K562 (cell line): ENCODE measurements at regions not wholly inside any gene's neighbourhood (a gene's known extent, or its start where the extent isn't known, plus 50 kb on each side); places are given as distances from the start of the nearest gene placed in this dataset.

Experiments used
- ATAC-seq: fragments of 200-7000 bp; cut with Tn5 transposase; 3 replicates; pipeline ENCODE4 v1.9.1; 2020; ENCODE audit warnings: moderate library complexity
- BruUV-seq: library from RNA; stranded (reverse); fragments of 400-500 nt; replicated peaks from 2 replicates; lab custom pipeline; 2021; lab: Mats Ljungman, UMichigan
- CTCF ChIA-PET: fragments of 300-600 bp; formaldehyde crosslinking; extraction: SDS; loops from one replicate; lab custom pipeline; 2021; ENCODE audit warnings: low intra/inter-chr PET ratio; lab: Yijun Ruan, JAX
- POLR2A ChIA-PET: fragments of 300-600, 350-650 bp; sonication (Branson Sonifier 250); formaldehyde crosslinking; extraction: SDS; loops from one replicate; lab custom pipeline; 2021; ENCODE audit warnings: antibody characterized with exemption, inconsistent platforms; lab: Yijun Ruan, JAX
- DNase-seq, 4 experiments: peaks; one replicate each; pipeline versions ENCODE4 v3.0.0 to v3.0.0-alpha.2; 2011 to 2018; ENCODE audit warnings: low spot score in 3 of 4, mixed read lengths in 3 of 4; ENCODE audit errors: extremely low read depth in 1 of 4
- FAIRE-seq: peaks from 2 replicates; lab custom pipeline; 2011; peaks lifted over from hg19 to GRCh38; lab: Jason Lieb, UNC
- H2AFZ ChIP-seq: 2 replicates; pipeline ENCODE4 v1.6.0; 2011; ENCODE audit warnings: low read depth, low read length, control low read depth, inconsistent platforms
- H3K27ac ChIP-seq: fragments of 200-600 bp; 3 replicates; pipeline ENCODE4 v1.8.0; 2011; ENCODE audit warnings: low read depth, mild to moderate bottlenecking, control low read depth, inconsistent platforms, low read length, moderate library complexity, mixed read lengths; ENCODE audit errors: extremely low read depth
- H3K27me3 ChIP-seq, 2 experiments: fragments of 300-600 bp in 1 of 2; 2 replicates in 1 of 2; 3 replicates in 1 of 2; pipeline versions ENCODE4 v1.6.0 to v1.8.0; 2011; ENCODE audit warnings: inconsistent platforms in 2 of 2, low read length in 2 of 2, mild to moderate bottlenecking in 1 of 2, mixed read lengths in 1 of 2, moderate library complexity in 1 of 2; ENCODE audit not compliant: control insufficient read depth in 2 of 2, insufficient read depth in 2 of 2
- H3K36me3 ChIP-seq: fragments of 300-600 bp; 3 replicates; pipeline ENCODE4 v1.8.0; 2011; ENCODE audit warnings: mild to moderate bottlenecking, low read length, inconsistent platforms; ENCODE audit not compliant: control insufficient read depth, insufficient read depth
- H3K4me1 ChIP-seq, 2 experiments: fragments of 200-600 bp in 1 of 2; replicated peaks in 1 of 2; 2 replicates in 1 of 2; 3 replicates in 1 of 2; pipeline versions ENCODE4 v1.5.1 to v1.8.0; 2011; ENCODE audit warnings: inconsistent platforms in 2 of 2, low read length in 2 of 2, mild to moderate bottlenecking in 1 of 2, mixed read lengths in 1 of 2, moderate library complexity in 1 of 2; ENCODE audit not compliant: control insufficient read depth in 2 of 2, insufficient read depth in 2 of 2
- H3K4me2 ChIP-seq: 2 replicates; pipeline ENCODE4 v1.6.1; 2011; ENCODE audit warnings: low read length, control low read depth, inconsistent platforms, mixed read lengths; ENCODE audit not compliant: insufficient read depth
- H3K4me3 ChIP-seq: fragments of 200-600 bp; sonication (generic), shearing (Covaris generic); 2 replicates; pipeline ENCODE4 v1.5.1; 2016; ENCODE audit warnings: control low read depth, inconsistent platforms
- H3K79me2 ChIP-seq: fragments of 200-600 bp; 3 replicates; pipeline ENCODE4 v1.8.0; 2011; ENCODE audit warnings: low read length, inconsistent platforms; ENCODE audit not compliant: control insufficient read depth, insufficient read depth
- H3K9ac ChIP-seq, 2 experiments: 2 replicates each; pipeline versions ENCODE4 v1.6.0 to v1.6.1; 2011; ENCODE audit warnings: low read depth in 2 of 2, low read length in 2 of 2, control low read depth in 1 of 2, inconsistent platforms in 1 of 2, mild to moderate bottlenecking in 1 of 2, mixed read lengths in 1 of 2; ENCODE audit not compliant: insufficient read depth in 1 of 2
- H3K9me1 ChIP-seq: one replicate; pipeline ENCODE4 v1.6.0; 2011; ENCODE audit warnings: inconsistent platforms, mild to moderate bottlenecking, low read length, moderate library complexity; ENCODE audit not compliant: control insufficient read depth, insufficient read depth
- H3K9me3 ChIP-seq: replicated peaks from 2 replicates; pipeline ENCODE4 v1.5.1; 2011; ENCODE audit warnings: low read depth, low read length, inconsistent platforms; ENCODE audit not compliant: control insufficient read depth, insufficient read depth
- H4K20me1 ChIP-seq: replicated peaks from 2 replicates; pipeline ENCODE4 v1.6.1; 2011; ENCODE audit warnings: low read length, inconsistent platforms, mixed read lengths; ENCODE audit not compliant: control insufficient read depth, insufficient read depth
- HOXB6 ChIP-seq: fragments of 250-450 bp; sonication (Bioruptor Pico); IDR thresholded peaks from 2 replicates; pipeline ENCODE4 v1.5.1; 2022; ENCODE audit warnings: mild to moderate bottlenecking, borderline replicate concordance
- JUNB ChIP-seq: fragments of 450-650 bp; formaldehyde crosslinking; conservative IDR thresholded peaks from 2 replicates; pipeline ENCODE4 v1.4.0; 2020; ENCODE audit warnings: mild to moderate bottlenecking
- ZNF12 ChIP-seq: sonication (generic); formaldehyde crosslinking; IDR thresholded peaks from 2 replicates; pipeline ENCODE4 v1.4.0; 2020; ENCODE audit warnings: mild to moderate bottlenecking, missing genetic modification reagents
- ZNF121 ChIP-seq: sonication (generic); formaldehyde crosslinking; conservative IDR thresholded peaks from 2 replicates; pipeline ENCODE4 v1.8.0; 2022; ENCODE audit warnings: missing genetic modification reagents
- WGBS: fragments of 100-300 bp; shearing (Covaris generic); methylation state at CpG from one replicate; pipeline ENCODE4 v1.1.6; 2016; ENCODE audit warnings: low coverage, mixed read lengths; ENCODE audit not compliant: insufficient coverage; ENCODE audit errors: missing lambda C conversion rate; 5-methylcytosine and 5-hydroxymethylcytosine counted together
- in situ Hi-C: fragments of 300-500 bp; cut with MboI; formaldehyde crosslinking; loops from 4 replicates; pipeline ENCODE4 v1.15.0; 2018; ENCODE audit warnings: inconsistent platforms, mixed read lengths
- intact Hi-C: fragments of 100-400 bp; cut with micrococcal nuclease; formaldehyde crosslinking; loops from 2 replicates; pipeline ENCODE4 v1.14.2; 2022
- TF ChIP-seq, protein P1 (sequence below): fragments of 250-450 bp; sonication (Bioruptor Pico); IDR thresholded peaks from 2 replicates; pipeline ENCODE4 v1.5.0; 2021; ENCODE audit warnings: mild to moderate bottlenecking, borderline replicate concordance

DNA sequence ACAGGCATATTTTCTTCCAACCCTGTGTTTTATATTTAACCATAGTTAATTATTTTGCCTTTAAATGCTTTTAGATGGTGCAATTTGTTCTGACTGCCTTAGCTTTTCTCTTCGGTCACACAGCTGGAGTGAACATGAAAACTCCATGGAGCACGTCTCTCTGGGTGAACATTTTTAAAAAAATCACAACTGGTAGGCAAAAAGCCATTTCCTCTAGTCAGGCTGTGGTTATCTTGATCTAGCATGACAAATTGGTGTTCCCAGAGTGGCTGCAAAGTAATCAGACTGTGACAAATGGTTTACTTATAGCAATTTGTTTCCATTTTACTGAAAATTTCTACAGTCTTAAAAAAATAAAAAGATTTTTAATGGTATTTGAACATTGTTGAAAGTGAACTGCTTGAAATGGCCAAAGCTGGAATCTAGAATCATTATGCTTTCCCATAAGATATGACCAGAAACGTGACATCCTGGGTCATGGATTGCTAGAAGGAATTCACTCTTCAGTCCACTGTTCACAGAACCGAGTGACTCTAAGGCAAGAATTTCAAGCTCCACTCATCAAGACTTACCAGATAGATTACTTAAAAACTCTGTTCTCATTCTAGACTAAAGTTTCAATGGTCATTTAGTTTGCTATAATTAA is 703.6 kb downstream of the CPS1 start:
- H2AFZ ChIP-seq: no peak overlapping the region
- DNase-seq (no peak), ATAC-seq (no peak), FAIRE-seq (no peak)
- TF ChIP-seq, protein P1, sequence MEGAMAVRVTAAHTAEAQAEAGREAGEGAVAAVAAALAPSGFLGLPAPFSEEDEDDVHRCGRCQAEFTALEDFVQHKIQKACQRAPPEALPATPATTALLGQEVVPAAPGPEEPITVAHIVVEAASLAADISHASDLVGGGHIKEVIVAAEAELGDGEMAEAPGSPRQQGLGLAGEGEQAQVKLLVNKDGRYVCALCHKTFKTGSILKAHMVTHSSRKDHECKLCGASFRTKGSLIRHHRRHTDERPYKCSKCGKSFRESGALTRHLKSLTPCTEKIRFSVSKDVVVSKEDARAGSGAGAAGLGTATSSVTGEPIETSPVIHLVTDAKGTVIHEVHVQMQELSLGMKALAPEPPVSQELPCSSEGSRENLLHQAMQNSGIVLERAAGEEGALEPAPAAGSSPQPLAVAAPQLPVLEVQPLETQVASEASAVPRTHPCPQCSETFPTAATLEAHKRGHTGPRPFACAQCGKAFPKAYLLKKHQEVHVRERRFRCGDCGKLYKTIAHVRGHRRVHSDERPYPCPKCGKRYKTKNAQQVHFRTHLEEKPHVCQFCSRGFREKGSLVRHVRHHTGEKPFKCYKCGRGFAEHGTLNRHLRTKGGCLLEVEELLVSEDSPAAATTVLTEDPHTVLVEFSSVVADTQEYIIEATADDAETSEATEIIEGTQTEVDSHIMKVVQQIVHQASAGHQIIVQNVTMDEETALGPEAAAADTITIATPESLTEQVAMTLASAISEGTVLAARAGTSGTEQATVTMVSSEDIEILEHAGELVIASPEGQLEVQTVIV: no peak
- TF ChIP-seq HOXB6 (no peak), ZNF121 (CRISPR knock-in tag) (no peak), JUNB (no peak), ZNF12 (CRISPR knock-in tag) (no peak)
- H3K9ac ChIP-seq: no peak overlapping the region
- intact Hi-C loops (no loop called here), in situ Hi-C loops (no loop called here)
- 0% methylated on average over 4 of the region's 4 CpGs for WGBS
- ChIA-PET CTCF (no interaction called here), POLR2A (no interaction called here)
- H3K27me3 ChIP-seq: no peaks in the 10 kb centered on the region
- H3K4me2 ChIP-seq: no peak overlapping the region
- H4K20me1 ChIP-seq: no peaks in the 10 kb centered on the region
- no peaks in the 10 kb centered on the region for H3K79me2 ChIP-seq
- H3K9me3 ChIP-seq: no peaks in the 10 kb centered on the region
- H3K27ac ChIP-seq: no peak overlapping the region
- H3K4me1 ChIP-seq: no peaks in the 10 kb centered on the region
- BruUV-seq: no TSS peak
- H3K4me3 ChIP-seq: no peak overlapping the region
- H3K9me1 ChIP-seq: no peaks in the 10 kb centered on the region
- H3K36me3 ChIP-seq: no peaks in the 10 kb centered on the region
